ENCODE measurements at regions not wholly inside any gene's neighbourhood (a gene's known extent, or its start where the extent isn't known, plus 50 kb on each side); places are given as distances from the start of the nearest gene placed in this dataset.

DNA sequence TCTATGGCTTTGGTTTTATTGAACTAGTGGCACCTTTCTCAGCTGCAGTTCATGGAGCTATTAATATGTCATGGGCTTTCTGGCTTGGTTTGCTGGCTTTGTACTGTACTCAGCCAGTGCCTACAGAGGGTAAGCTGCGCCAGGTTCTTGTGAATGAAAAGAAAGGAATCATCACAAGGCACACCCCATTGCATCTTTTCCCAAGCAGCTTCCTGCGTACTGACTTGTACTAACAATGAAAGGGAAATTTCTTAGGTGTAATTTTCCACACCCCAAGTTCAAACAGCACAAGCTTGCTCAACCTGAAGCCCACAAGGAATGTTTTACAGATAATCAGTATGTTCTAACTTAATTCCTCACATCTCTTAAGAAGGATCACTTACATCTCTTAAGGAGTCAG, 78.0 kb upstream of the TNFSF18 start:
- DNase-seq (ENCODE audit: low read depth) = no peak

DNA sequence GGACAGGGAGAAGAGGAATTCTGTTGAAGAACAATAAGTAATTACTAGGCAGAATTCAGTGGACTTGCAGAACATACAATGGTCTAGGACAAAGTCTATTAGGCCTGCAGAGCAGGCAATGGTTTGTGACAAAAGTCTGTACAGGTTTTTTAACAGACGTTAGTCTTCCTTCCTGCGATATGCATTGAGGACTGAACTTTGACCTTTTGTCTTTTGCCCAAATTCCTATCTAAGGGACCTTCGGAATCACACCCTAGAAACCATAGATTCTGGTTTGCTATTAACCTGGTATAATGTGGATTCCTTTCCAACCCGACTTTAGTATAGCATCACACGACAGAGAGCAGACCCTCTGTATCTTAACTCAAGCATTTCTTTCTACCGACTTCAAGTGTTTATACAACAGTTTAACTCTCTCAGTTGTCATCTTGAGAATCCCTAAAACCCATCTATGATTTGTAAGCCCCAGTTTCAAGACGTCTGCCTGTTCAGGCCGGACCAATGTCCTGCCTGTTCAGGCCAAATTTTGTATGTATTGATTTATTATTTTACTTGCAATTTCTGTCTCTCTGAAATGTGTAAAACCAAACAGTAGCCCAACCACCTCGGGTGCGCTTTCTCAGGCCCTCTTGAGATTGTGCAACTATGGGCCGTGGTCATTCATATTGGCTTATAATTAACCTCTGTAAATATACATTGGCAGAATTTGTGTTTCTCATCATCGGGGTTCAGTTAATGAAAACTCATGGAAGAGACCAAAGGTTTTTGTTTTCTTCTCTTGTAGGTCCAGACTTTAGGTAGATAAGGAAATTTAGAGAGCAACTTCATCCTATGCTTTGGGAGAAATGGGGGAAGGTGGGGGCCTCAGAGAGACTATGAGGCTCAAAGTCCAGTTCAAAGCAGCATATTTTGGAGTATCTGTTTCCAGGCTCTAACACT, 76.9 kb upstream of the TNFSF18 start:
- no peak for DNase-seq (ENCODE audit: low read depth)

DNA sequence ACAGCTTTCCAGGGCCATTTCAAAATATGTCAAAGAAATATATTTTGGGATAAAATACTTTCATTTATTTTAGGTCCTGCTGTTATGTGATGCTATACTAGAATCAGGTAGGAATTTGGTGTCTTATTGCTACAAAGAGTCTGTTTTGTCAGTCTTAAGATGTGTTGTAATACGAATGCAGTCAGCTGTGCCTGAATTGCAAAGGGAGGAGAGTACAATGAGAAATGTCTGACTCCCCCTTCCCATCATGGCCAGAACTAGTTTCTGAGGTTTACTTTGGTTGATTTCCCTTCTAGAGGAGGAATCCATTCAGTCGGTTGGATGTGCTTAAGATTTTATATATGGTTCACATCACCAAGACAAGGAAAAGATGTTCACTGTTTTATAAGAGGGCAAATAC, 75.7 kb upstream of the TNFSF18 start:
- DNase-seq (ENCODE audit: low read depth) = no peak

DNA sequence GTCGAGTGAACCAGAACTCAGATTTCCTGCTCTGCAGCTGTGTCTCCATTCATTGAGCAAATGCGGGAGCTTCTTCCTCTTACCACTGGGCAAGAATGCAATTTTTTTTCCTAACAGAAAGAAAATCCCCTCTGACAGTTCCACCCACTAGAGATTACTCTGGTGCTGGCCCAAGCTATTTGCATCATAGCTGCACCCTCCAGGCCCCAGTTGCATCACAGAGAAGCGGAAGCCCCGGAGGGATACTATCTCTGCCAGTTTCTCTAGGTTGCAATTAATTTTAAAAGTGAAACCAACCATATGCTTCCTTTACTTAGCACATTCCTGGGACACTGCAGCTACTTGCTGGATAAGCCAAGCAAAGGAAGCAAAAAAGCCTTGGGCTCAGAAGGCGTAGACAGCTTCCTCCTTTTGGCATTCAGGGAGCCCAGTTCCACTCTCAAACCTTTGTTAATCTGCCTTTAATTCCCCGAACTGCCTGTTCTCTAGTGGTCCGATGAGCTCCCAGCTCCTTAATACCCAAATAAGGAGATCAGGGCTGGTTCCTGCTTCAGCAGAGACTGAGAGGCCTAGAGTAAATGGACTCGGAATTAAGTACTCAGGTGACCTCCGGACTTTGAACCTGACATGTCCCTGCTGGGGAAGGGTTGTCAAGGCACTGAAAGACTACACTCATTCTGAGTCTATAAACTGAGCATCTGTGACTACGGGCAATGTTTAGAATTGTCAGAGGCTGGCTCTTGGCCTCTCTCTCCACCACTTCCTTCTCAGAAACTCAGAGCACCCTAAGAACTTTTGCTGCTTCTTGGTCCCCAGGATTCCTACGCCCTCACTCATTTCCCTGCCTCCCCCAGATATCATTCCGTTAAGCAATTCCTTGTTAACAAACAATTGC, 72.5 kb upstream of the TNFSF18 start:
- peak; percentile 89 for DNase-seq (ENCODE audit: low read depth)

DNA sequence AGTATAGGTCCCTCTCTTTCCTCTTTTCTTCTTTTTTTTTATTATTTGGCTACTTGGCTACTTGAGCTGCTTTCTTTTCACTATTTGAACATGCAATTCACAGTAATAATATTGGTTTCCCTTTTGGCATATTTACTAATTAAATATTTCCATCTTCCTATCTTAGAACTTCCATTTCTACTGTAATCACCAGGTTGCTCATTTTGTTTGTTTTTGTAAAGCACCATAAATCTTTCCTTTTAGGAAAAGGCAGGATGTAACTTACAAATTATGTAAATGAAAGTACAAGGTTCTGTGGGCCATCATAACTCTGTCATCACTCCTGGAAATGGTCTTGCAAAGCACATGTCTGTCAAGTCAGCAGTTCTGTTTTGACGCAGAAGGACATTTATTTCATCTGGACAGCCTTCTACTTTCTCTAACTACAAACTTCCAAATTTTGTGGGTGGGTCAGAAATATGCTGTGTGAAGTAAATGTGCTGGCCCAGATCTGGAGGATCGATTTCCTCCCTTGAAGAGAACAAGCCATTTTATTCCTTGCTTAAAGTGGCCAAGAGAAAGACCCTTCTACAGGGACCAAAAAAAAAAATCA, 71.7 kb upstream of the TNFSF18 start:
- no peak for DNase-seq (ENCODE audit: low read depth)

DNA sequence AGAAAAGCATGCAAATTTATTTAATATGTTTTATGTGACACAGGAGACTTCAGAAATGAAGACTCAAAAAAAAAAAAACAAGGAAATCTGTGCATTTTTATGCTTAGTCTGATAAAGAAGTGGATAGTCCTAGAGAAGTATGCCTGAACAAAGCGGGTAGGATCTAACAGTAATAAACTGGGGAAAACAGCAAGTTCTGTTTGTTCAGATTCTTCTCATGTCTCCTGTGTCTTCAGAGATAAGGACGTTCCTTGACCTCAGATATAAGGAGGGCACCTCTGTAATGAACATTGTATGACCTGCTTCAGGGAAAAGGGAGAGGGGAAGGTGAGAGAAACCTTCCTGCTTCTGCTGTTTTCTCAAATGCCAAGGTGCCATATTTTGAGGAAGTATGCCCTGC, 67.7 kb upstream of the TNFSF18 start:
- no peak for DNase-seq (ENCODE audit: low read depth)

DNA sequence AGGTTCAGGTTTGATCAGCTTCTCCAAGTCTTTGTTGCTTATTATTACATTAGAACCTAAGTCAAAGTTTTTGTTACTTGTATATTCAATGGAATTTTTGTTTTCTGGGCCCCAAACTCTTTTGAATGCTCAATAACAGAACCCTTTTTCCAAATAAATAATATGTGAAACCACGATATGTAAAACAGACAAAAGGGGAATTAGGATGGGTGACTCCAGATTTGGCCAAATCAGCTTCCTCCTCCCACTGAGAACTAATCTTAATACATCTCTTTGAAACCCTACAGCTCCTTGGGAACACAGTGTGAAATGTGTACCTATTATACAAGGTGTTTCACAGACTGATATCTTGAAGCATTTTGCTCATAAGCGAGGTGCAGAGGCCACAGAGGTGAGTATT, 67.0 kb upstream of the TNFSF18 start:
- DNase-seq (ENCODE audit: low read depth) = no peak

DNA sequence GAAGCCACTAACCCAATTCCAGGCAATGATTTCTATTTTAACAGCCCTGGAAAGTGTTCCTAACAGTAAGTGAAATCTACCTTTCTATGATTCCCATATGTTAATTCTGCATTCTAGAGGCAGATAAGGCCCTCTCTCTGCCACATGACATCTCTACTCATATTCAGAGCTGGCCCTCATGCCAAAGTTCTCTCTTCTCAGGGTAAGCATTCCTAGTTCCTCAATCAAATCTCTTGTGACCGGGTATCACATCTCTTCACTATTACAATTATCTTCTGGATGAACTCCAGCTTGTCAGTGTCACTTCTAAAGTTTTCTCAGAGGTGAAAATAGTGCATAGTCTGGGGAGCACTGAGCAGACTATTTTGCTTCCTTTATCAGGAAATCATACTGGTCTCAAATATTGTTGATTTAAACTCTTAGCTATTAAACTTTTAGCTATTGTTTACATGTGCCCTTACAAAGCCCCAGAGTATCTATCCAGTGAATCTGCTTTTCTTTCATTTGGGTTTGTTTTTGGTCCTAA, 66.4 kb upstream of the TNFSF18 start:
- no peak for DNase-seq (ENCODE audit: low read depth)

DNA sequence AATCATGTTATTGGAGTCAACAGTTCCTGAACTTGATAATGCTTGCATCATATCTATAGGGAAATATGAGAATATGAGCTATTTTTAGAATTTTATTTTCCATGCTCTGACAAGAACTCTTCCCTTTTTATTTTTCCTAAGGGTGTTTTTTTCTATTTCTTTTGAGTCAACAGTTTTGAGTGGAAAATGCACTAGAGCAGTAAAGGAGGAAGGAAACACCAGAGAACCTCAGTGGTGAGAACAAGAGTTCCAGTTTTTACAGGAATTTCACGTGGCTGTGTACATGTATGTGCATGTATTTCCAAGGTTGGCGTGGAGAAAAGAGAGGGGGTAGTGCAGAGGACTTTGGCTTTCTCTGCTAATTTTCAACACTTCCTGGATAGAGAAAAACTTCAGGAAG, 63.6 kb upstream of the TNFSF18 start:
- DNase-seq (ENCODE audit: low read depth) = no peak

DNA sequence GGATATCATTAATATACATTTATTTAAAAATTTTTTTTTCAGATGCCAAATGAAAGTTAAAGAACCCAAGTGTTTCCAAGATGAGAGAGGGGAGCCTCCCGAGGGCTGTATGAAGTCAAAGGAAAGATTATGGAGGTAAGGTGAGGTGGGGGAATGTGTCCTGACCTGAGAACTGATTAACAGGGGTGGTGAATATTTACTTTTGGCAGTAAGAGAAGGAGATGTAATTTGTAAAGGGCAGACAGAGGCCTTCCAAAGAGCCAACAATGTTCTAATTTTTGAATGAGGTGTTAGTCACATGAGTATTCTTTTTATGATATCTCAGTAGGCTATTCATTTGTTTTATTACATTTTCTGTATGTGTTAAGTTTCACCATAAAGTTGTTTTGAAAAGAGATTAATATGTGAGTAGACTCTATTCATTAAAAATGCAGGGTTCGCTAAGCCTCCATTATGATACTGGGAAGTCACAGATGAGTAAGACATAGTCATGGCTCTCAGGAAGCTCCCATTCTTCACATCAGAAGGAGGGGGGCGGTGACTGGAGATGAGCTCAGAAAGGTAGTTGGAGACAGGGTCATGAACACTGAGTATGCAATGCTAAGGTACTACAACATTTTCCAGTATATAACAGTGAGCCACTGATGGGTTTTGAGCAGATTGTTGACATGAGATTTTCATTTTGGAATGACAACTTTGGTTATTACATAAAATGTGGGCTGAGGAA, 62.4 kb upstream of the TNFSF18 start:
- DNase-seq (ENCODE audit: low read depth) = no peak

DNA sequence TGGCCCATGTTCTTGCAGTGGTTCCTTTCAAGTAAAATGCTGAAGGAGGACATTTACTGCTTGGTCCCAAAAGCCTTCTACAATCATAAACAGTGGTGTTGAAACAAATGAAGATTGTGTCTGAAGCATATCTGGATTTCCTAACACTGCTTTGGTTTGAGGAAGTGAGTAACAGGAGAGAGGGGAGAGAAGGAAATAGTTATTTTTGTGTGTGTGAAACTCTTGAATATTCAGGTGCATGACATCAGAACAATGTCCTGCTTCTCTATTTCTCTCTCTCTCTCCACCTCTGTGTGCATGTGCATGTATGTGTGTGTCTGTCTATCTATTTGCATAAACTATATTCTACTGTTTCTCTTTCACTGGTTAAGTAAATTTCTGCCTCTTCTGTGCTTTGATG, 61.4 kb upstream of the TNFSF18 start:
- no peak for DNase-seq (ENCODE audit: low read depth)

DNA sequence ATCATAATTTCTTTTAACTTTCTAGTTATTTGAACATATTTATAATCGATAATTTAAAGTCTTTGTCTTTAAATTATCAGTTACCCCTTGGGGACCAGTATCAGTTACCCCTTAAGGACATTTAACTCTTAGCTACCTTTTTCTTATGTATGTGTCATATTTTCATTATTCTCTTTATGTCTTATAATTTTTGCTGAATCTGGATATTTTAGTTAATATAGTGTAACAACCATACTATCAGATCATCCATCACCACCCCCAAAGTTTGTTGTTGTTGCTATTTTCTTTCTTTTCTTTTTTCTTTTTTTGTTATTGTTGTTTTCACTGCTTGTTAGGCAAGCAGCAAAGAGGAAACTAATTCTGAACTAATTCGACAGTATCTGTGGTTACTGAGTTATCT, 57.0 kb upstream of the TNFSF18 start:
- no peak for DNase-seq (ENCODE audit: low read depth)

DNA sequence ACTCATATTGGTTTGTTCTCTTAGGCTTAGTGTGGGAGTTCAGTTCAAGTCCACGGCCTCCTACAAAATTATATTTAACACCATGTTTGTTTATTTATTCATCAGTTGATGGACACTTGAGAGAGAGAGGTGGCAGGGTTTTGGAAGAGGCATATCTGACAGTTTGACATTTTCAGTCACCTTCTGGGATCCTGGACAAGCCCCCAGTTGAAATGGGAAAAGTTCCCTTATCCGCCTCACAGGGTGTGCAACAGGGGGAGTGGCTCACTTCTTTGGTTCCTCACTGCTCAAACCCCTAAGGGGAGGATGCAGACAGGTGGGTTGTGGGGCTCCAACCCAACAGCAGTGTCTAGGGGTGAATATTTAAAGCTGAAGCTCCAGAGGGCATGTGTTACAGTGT, 52.3 kb upstream of the TNFSF18 start:
- no peak for DNase-seq (ENCODE audit: low read depth)

DNA sequence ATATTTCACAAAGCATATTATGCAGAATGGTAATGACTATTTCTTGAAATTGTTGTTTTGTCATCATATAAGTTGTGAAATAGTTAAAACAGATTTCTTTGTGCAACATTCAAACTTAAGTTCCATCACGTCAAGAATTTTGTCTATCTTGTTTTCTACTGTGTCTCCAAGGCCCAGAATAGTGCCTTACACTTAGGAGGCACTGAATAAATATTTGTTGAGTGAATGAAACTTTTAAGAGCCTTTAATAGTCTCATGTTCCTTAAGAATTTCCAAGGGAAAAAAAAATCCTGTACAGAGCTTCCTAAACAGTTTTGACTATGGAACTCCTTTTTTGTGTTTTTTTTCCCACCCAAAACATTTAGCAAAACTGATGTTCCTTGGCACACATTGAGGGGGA, 50.8 kb upstream of the TNFSF18 start:
- no peak for DNase-seq (ENCODE audit: low read depth)

DNA sequence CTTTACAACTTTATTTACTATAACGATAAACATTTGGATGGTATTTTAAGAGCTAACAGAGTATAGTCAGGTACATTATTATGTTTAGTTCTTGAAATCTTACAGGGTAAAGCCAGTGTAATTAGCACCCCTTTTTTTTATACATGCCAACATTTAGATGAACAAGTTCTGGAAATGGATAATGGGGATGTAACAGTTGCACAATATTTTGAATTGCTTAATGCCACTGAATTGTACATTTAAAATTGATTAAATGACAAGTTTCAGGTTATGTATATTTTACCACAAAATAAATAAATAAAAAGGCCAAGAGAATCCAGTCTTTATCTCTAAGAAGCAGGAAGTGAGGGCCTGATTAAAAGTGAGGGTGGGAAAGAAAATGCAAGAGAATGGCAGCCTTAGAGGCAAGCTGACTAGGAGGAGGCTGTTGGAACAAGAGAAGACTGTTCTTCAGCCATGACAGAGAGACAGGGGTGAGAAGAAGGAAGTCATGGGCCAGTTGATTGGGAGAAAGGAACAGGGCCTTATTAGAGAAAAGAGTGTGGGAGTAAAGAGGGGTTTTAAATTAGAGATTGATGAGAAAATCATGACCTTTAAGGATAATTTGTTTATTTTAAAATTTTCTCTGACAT, 49.9 kb upstream of the TNFSF18 start:
- DNase-seq (ENCODE audit: low read depth) = no peak

Measured in fibroblast of the conjunctiva (primary cell).